ENCODE measurements at regions not wholly inside any gene's neighbourhood (a gene's known extent, or its start where the extent isn't known, plus 50 kb on each side); places are given as distances from the start of the nearest gene placed in this dataset.
"Not testable (repeated sequence)": the region's sequence is repeated elsewhere in the genome, so short reads cannot be mapped to it uniquely, and the experiment has no call there.

DNA sequence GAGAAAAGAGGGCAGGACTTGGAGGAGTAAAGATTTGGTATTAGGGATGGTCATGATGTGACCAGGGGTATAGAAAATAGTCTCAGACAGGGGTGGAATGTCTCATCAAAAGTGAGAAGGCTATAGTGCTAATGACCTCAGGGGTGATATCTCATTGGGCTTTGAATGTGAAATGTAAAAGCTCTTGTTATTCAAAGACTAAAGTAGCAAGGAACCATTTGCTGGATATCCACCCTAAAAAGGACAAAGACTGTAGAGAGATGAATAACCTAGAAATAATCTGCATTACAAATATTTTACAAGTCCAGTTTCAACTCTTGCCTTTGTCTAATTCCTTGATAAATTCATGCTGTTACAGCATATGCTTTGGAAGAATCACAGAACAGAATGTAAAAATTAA, 224.4 kb downstream of the ICOS start:
- H3K4me3 Mint-ChIP-seq = no peak overlapping the region
- peaks cover 12% of the 10 kb centered on the region for H3K36me3 Mint-ChIP-seq
- no peaks in the 10 kb centered on the region for H3K4me1 Mint-ChIP-seq (ENCODE audit: low read depth)
- H3K9me3 Mint-ChIP-seq (ENCODE audit: low read depth) = no peaks in the 10 kb centered on the region
- H3K27me3 Mint-ChIP-seq = peaks cover 11% of the 10 kb centered on the region
- no peak overlapping the region for H3K27ac Mint-ChIP-seq

DNA sequence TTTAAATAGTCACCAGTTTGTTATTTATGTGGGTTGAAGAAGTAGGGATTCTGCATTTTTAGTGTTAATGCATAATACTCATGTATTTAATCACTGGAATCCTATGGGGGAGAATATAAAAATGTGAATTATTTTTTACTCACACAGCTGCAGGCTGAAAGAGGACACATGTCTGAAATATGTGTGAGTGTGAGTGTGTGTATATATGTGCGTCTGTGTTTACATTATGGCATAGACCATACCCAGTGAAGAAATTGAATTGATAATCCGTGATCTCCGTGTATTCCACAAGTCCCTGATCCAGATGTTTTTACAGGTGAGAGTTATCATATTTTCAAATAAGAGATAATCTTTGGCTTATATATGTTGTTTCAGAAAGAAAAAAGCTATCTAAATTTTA, 225.3 kb downstream of the ICOS start:
- Mint-ChIP-seq H3K27me3 (peaks cover 11% of the 10 kb centered on the region), H3K4me1 (ENCODE audit: low read depth) (no peaks in the 10 kb centered on the region), H3K27ac (no peak overlapping the region), H3K9me3 (ENCODE audit: low read depth) (no peaks in the 10 kb centered on the region), H3K36me3 (peaks cover 9% of the 10 kb centered on the region), H3K4me3 (no peak overlapping the region)

DNA sequence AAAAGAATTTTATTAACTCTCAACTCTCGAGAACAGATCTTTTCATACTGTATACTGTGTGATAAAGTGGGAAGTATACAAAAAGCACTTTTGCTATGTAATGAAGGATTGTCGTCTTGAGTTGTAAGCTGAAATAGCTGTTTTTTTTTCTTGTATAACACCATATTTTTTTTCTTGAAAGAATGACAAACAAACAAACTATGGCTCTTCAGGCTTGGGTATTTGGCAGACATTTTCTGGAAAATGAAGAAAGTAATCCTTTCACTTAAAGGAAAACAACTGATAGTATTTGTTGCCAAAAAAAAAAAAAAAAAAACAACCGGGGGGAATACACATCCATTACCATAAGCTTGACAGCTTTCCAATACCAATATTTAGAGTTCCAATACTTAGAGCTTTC, 230.4 kb downstream of the ICOS start:
- no peaks in the 10 kb centered on the region for H3K27me3 Mint-ChIP-seq
- no peaks in the 10 kb centered on the region for H3K9me3 Mint-ChIP-seq (ENCODE audit: low read depth)
- H3K36me3 Mint-ChIP-seq = peaks cover 2% of the 10 kb centered on the region
- H3K4me3 Mint-ChIP-seq = no peak overlapping the region
- no peaks in the 10 kb centered on the region for H3K4me1 Mint-ChIP-seq (ENCODE audit: low read depth)
- H3K27ac Mint-ChIP-seq = no peak overlapping the region

DNA sequence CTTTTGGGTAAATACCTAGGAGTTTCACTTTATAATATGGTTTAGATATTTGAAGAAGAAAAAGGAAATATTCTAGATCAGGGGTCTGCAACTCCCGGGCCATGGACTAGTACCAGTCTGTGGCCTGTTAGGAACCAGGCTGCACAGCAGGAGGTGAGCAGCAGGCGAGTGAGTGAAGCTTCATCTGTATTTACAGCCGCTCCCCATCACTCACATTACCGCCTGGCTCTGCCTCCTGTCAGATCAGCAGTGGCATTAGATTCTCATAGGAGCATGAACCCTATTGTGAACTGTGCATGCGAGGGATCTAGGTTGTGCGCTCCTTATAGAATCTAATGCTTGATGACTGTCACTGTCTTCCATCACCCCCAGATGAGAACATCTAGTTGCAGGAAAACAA, 231.1 kb downstream of the ICOS start:
- H3K4me3 Mint-ChIP-seq; H3K4me1 Mint-ChIP-seq (ENCODE audit: low read depth); H3K36me3 Mint-ChIP-seq; H3K27me3 Mint-ChIP-seq; H3K27ac Mint-ChIP-seq; H3K9me3 Mint-ChIP-seq (ENCODE audit: low read depth): not testable (repeated sequence)

DNA sequence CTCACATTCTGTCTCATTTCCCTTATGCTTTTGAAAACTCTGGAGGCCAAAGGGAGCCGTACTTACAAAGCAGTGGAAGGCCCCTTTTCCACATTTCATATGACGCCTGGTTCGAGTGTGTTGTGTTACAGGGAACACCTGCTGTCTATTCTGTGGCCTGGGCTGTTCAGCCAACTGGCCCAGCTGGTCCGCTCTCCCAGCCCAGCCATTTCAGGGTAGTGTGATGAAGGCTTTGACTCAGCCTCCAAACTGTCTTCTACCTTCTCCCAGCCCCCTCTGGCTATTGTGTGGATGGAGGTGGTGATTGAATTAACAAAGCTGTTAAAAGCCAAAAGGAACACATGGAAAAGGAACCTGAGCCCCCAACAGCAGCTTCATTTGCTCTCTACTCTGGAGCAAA, 233.8 kb downstream of the ICOS start:
- no peaks in the 10 kb centered on the region for H3K36me3 Mint-ChIP-seq
- H3K9me3 Mint-ChIP-seq (ENCODE audit: low read depth) = no peaks in the 10 kb centered on the region
- H3K4me1 Mint-ChIP-seq (ENCODE audit: low read depth) = no peaks in the 10 kb centered on the region
- H3K4me3 Mint-ChIP-seq = no peak overlapping the region
- H3K27me3 Mint-ChIP-seq = no peaks in the 10 kb centered on the region
- no peak overlapping the region for H3K27ac Mint-ChIP-seq

DNA sequence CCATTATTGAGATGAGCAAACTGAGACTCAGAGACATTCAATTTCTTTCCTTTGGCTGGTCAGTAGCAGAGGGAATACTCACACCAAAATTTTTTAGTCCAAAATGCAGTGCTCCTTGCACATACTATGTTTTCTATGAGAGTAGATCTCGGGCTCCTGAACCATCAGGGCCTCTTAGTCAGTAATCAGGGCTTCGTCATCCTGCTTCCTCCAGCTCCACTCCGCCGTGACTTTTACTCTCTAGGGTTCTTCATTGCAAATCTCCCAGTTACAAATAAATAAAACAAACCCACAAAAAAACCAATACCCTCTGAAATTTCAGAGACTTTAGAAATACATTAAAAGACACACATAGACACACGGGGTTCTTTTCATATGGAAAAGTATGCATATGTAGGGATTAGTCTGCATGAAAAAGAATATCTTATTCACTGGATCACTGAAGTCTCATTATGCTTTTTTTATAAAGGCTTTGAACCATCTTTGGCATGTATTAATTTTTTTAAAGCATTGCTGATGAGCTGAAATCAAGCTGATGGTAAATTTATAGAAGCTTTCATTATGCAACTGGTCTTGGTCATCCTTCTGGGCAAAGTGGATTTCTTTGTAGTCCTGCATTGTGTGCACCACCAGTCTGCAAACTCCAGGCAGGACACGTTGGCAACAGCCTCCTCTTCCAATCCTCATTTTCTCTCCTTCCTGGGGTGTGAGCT, 235.0 kb downstream of the ICOS start:
- Mint-ChIP-seq H3K4me3 (no peak overlapping the region), H3K27ac (no peak overlapping the region), H3K9me3 (ENCODE audit: low read depth) (no peaks in the 10 kb centered on the region), H3K4me1 (ENCODE audit: low read depth) (no peaks in the 10 kb centered on the region), H3K36me3 (no peaks in the 10 kb centered on the region), H3K27me3 (no peaks in the 10 kb centered on the region)

DNA sequence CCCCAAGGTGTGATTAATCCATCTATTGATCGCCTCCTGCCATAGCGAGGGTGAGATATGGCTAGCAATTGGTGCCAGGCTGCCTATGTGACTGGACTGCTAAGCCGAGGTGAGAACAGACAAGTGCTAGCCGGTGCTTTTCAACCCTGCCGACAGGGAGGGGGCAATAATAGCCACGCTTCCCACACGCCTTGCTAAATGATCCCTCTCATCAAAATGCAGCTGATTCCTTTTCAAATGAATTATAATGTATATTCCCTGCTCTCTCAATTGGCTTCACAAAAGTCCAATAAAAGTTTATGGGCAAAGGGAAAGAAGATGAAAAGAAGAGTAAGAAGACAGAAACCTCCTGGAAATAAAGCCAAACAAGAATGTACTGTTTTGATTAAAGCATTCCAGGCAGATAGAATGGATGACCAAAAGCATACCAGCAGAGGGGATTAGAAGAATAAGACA, 235.6 kb downstream of the ICOS start:
- H3K36me3 Mint-ChIP-seq = no peaks in the 10 kb centered on the region
- no peak overlapping the region for H3K27ac Mint-ChIP-seq
- H3K4me3 Mint-ChIP-seq = no peak overlapping the region
- H3K27me3 Mint-ChIP-seq = no peaks in the 10 kb centered on the region
- H3K4me1 Mint-ChIP-seq (ENCODE audit: low read depth) = no peaks in the 10 kb centered on the region
- no peaks in the 10 kb centered on the region for H3K9me3 Mint-ChIP-seq (ENCODE audit: low read depth)

DNA sequence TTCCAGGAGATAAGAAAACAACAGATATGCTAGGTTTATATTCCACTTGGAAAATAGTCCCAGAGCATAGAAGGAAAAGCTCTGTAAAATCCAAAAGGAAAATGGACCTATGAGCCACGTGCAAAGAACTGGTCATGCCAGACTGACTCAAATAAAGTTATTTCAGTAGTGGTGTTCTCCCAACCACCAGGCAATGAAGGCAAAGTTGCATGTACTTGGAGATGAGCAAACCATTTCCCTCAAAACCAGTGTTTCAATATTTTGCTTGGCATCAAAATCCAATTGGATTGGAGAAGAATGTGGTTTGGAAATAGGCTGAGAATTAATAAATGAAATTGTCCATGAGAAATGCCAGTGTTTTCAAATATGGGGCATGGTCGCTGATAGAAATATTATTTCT, 237.5 kb downstream of the ICOS start:
- Mint-ChIP-seq H3K27me3 (peaks cover 5% of the 10 kb centered on the region), H3K27ac (no peak overlapping the region), H3K4me3 (no peak overlapping the region), H3K4me1 (ENCODE audit: low read depth) (no peaks in the 10 kb centered on the region), H3K36me3 (no peaks in the 10 kb centered on the region), H3K9me3 (ENCODE audit: low read depth) (no peaks in the 10 kb centered on the region)

DNA sequence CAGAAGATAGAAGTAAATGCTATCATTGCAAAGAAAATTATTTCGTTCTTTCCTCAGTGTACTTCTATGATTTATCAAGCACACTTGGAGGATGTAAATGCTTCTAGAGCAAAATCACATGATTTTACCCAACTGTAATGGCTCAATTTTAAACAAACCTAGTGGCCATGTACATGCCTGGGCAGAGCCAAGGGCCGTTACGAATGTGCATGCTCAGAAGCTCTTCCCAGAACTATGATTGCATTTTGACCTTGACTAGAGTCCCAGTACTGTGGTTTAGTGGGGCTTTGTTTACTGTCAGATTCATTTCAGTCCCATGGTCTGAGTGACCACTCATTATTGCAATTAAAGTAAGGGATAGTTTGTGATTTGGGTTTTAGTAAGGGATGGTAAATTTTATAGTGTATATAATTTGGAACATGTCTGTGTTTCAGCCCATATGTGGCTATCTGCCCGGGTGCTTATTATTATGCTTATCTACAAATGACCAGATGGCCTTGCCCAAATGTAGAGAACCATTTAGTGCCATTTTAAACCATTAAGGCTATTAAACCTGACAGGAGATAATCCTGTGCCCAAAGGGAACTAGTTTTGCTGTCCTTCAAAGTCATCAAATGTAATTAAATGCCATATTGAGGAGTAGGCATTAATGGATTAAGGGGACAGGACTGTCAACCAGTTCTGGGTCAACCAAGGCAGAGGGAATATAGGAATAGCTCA, 239.1 kb downstream of the ICOS start:
- no peaks in the 10 kb centered on the region for H3K9me3 Mint-ChIP-seq (ENCODE audit: low read depth)
- no peak overlapping the region for H3K27ac Mint-ChIP-seq
- no peak overlapping the region for H3K4me3 Mint-ChIP-seq
- H3K36me3 Mint-ChIP-seq = no peaks in the 10 kb centered on the region
- no peaks in the 10 kb centered on the region for H3K4me1 Mint-ChIP-seq (ENCODE audit: low read depth)
- H3K27me3 Mint-ChIP-seq = peaks cover 8% of the 10 kb centered on the region

DNA sequence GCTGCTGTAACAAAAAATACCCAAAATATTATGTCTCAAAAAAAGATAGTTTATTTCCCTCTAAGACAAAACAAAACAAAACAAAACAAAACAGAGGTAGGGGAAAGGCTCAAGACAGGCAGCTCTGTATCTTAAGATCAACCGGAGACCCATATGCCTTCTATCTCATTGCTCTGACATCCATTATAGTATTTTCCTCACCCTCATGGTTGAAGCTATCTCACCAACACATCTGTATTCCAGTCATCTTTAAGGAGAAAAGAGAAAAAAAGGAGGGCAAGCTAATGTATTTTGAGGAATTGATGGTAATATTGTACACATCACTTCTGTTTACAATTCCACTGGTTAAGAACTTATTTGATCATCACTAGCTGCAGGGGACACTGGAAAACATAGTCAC, 239.7 kb downstream of the ICOS start:
- Mint-ChIP-seq H3K4me1 (ENCODE audit: low read depth) (no peaks in the 10 kb centered on the region), H3K36me3 (no peaks in the 10 kb centered on the region), H3K27ac (no peak overlapping the region), H3K27me3 (peaks cover 8% of the 10 kb centered on the region), H3K9me3 (ENCODE audit: low read depth) (no peaks in the 10 kb centered on the region), H3K4me3 (no peak overlapping the region)

DNA sequence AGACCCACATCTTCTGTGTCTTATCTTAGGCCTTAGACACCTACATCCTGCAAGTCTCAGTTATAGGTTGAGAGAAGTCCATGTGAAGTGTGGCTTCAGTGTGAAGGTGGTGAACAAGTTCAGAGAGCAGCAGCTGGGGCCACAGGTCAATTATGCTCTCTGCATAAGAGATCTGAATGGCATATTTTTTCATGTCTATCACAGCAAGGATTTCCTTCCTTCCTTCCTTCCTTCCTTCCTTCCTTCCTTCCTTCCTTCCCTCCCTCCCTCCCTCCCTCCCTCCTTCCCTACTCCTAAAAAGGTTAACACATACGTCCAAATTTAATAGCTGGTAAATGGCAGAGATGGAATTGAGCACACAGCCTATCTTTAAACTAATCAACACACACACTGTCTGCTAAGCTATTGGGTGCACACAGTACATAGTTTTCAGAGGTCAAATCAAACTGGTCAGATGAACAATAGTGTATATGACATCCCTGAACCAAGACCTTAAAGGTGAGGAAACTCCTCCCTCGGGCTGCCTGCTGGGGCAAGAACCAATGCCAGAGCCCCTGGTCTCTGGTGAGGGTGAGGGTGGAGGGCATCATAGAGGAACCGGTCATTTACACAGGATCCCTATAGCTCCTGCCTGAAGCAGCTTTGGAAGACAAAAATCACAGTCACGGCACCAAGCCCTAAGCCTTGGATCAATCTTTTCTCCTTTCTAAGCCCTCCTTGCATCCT, 240.9 kb downstream of the ICOS start:
- Mint-ChIP-seq H3K9me3 (ENCODE audit: low read depth) (no peaks in the 10 kb centered on the region), H3K27ac (no peak overlapping the region), H3K4me3 (no peak overlapping the region), H3K27me3 (peaks cover 8% of the 10 kb centered on the region), H3K36me3 (no peaks in the 10 kb centered on the region), H3K4me1 (ENCODE audit: low read depth) (no peaks in the 10 kb centered on the region)

DNA sequence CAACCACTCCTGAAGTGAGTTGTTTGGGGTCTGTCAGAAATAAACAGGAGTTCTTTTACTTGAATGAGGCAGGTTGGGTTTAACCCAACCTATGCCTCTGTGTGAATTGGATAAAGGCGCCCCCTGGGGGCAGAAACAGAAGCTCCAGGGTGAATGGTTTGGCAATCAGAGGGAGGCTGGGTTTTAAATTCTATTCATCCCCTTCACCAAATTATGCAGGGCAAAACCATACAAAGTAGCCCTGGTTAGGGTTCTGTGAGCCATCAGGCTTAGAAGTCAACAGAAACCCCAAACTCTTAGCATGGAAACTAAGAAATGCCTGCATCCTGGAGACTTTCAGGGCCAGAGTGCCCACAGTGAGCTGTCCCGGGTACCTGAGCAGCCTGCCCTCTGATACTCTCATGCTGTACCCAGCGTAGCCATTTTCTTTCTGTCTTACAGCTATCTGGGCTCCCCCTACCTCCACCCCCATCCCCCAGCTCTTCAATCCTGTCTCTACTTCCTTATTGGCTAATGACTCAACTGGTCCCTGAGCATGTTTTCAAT, 241.5 kb downstream of the ICOS start:
- no peak overlapping the region for H3K4me3 Mint-ChIP-seq
- no peak overlapping the region for H3K27ac Mint-ChIP-seq
- no peaks in the 10 kb centered on the region for H3K9me3 Mint-ChIP-seq (ENCODE audit: low read depth)
- H3K4me1 Mint-ChIP-seq (ENCODE audit: low read depth) = no peaks in the 10 kb centered on the region
- no peaks in the 10 kb centered on the region for H3K36me3 Mint-ChIP-seq
- H3K27me3 Mint-ChIP-seq = peaks cover 8% of the 10 kb centered on the region

DNA sequence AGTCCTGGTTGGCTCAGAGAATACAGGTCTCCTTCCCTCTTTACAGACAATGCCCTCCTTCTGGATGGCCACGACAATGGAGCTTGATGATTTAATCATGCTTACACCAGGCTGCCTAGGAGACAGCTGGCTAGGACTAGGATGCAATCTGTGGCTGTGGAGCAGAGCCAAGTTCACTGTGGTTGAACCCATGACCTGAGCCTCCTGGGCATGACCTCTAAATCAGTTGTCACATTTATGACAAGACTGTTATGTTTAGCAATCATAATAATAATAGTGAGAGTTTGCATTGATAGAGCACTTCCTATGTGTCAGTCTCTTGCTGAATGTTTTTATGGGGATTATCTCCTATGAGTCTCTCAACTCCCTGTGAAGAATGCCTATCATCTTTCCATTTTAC, 244.1 kb downstream of the ICOS start:
- Mint-ChIP-seq H3K9me3 (ENCODE audit: low read depth) (no peaks in the 10 kb centered on the region), H3K4me3 (no peak overlapping the region), H3K4me1 (ENCODE audit: low read depth) (no peaks in the 10 kb centered on the region), H3K27ac (no peak overlapping the region), H3K36me3 (no peaks in the 10 kb centered on the region), H3K27me3 (peaks cover 11% of the 10 kb centered on the region)

DNA sequence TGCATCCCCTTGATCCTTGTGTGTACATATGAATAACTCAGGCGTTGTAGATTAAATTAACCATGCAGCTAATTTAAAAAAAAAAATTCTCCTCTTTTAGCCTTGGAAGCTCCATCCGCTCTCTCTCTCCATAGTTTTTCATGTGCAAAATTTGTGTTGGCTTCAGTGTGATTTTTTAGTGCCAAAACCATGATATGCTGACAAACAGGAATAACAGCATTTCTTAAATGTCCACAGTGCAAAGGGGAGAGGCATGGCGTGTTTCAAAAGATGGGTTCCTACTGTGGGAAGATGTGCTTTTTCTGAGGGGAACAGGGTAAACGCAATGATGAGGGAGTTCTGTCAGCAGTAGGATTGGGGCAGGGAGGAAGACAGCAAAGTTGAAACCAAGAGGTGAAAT, 247.0 kb downstream of the ICOS start:
- Mint-ChIP-seq H3K27me3 (peaks cover 7% of the 10 kb centered on the region), H3K27ac (no peak overlapping the region), H3K4me1 (ENCODE audit: low read depth) (peaks cover 17% of the 10 kb centered on the region), H3K9me3 (ENCODE audit: low read depth) (no peaks in the 10 kb centered on the region), H3K36me3 (no peaks in the 10 kb centered on the region), H3K4me3 (no peak overlapping the region)

DNA sequence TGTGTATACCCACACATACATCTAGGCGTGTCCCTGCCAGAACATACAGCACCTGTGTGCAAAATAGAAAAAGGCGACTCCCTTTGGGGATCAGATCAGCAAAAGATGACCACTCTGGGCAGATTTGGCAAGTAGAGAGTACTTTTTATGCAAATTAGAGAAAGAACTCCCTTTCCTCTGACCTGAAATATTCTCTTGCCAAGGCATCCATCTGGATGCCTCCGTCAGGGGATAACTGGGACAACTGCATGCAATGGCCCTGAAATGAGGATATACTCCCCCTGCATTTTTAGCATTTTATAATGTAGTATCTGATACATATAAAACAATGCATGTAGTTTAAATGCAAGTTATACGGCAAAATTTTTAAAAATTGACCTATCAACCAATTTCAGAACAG, 247.7 kb downstream of the ICOS start:
- Mint-ChIP-seq H3K4me1 (ENCODE audit: low read depth) (peaks cover 17% of the 10 kb centered on the region), H3K36me3 (no peaks in the 10 kb centered on the region), H3K9me3 (ENCODE audit: low read depth) (no peaks in the 10 kb centered on the region), H3K27ac (no peak overlapping the region), H3K27me3 (peaks cover 6% of the 10 kb centered on the region), H3K4me3 (no peak overlapping the region)

All from activated naive CD8-positive, alpha-beta T cell (primary cell).